ENCODE measurements at regions not wholly inside any gene's neighbourhood (a gene's known extent, or its start where the extent isn't known, plus 50 kb on each side); places are given as distances from the start of the nearest gene placed in this dataset.

DNA sequence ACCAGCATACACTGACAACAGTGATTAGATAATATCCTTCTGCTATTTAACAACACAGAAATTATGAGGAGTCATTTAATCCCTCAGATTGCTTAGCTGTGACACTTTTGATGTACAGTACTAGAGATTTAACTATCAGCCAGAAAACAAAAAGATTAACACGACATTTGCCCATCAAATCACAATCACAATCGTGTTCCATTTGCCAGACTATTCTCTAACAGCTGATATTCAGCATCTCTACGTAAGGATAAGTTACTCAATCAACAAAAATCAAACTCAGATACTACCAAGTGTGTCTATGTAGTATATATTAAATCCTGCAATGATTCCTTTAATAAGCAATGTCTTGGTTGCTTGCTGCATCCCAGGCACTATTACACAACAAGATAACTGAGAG, 558.7 kb upstream of the USP15 start:
- DNase-seq (ENCODE audit: low read depth in 2 of 2): no peak
- no peaks in the 10 kb centered on the region for H3K79me2 ChIP-seq (ENCODE audit: control insufficient read depth, insufficient read depth, low read length)
- TF ChIP-seq EZH2 (IDR thresholded peaks at IDR 0.05; ENCODE audit: low read length, missing control alignments): no peak
- TF ChIP-seq, protein P1, sequence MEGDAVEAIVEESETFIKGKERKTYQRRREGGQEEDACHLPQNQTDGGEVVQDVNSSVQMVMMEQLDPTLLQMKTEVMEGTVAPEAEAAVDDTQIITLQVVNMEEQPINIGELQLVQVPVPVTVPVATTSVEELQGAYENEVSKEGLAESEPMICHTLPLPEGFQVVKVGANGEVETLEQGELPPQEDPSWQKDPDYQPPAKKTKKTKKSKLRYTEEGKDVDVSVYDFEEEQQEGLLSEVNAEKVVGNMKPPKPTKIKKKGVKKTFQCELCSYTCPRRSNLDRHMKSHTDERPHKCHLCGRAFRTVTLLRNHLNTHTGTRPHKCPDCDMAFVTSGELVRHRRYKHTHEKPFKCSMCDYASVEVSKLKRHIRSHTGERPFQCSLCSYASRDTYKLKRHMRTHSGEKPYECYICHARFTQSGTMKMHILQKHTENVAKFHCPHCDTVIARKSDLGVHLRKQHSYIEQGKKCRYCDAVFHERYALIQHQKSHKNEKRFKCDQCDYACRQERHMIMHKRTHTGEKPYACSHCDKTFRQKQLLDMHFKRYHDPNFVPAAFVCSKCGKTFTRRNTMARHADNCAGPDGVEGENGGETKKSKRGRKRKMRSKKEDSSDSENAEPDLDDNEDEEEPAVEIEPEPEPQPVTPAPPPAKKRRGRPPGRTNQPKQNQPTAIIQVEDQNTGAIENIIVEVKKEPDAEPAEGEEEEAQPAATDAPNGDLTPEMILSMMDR (conservative IDR thresholded peaks at IDR 0.05 in 1 of 2, IDR thresholded peaks at IDR 0.05 in 1 of 2; ENCODE audit: low read depth in 1 of 2, low read length in 2 of 2): no peak
- H3K4me1 ChIP-seq (ENCODE audit: control insufficient read depth, extremely low read depth, insufficient read depth, low read length): no peaks in the 10 kb centered on the region
- H3K27me3 ChIP-seq (ENCODE audit: control insufficient read depth, insufficient read depth, low read length): no peaks in the 10 kb centered on the region
- no peak overlapping the region for H3K4me3 ChIP-seq (replicated peaks in 1 of 4; ENCODE audit: control extremely low read depth in 1 of 4, insufficient read depth in 1 of 4, low read depth in 3 of 4, low read length in 4 of 4)
- H2AFZ ChIP-seq (ENCODE audit: low read length): no peak overlapping the region
- no peak overlapping the region for H3K9ac ChIP-seq (ENCODE audit: insufficient read depth, low read length)
- H3K36me3 ChIP-seq (ENCODE audit: control insufficient read depth, insufficient read depth, low read length): no peaks in the 10 kb centered on the region
- no peaks in the 10 kb centered on the region for H3K9me3 ChIP-seq (ENCODE audit: control insufficient read depth, insufficient read depth, low read depth, low read length)
- H4K20me1 ChIP-seq (ENCODE audit: control insufficient read depth, extremely low read depth, insufficient read depth, low read length): no peaks in the 10 kb centered on the region
- H3K4me2 ChIP-seq (ENCODE audit: extremely low read depth, insufficient read depth, low read length): no peak overlapping the region
- H3K27ac ChIP-seq (ENCODE audit: insufficient read depth, low read length): no peak overlapping the region

DNA sequence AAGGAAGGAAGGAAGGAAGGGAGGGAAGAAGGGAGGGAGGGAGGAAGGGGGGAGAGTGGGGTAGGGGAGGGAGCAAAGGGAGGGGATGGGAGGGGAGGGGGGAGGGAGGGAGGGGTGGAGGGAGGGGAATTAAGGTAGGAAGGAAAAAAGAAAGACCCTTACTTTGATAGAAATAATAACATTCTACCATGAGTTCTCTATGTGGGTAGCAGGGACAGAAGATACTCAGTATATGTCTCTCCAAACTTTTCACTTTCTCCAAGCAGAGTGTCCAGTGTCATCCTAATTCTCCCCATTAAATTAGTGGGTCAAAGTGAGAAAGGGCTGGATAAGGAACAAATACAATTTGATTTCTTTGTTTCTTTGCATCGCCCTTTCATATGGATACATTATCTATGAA, 553.4 kb upstream of the USP15 start:
- no peak overlapping the region for H3K4me2 ChIP-seq (ENCODE audit: extremely low read depth, insufficient read depth, low read length)
- no peaks in the 10 kb centered on the region for H3K27me3 ChIP-seq (ENCODE audit: control insufficient read depth, insufficient read depth, low read length)
- no peak overlapping the region for H3K9ac ChIP-seq (ENCODE audit: insufficient read depth, low read length)
- no peaks in the 10 kb centered on the region for H3K79me2 ChIP-seq (ENCODE audit: control insufficient read depth, insufficient read depth, low read length)
- H3K4me1 ChIP-seq (ENCODE audit: control insufficient read depth, extremely low read depth, insufficient read depth, low read length): no peaks in the 10 kb centered on the region
- no peak overlapping the region for H3K27ac ChIP-seq (ENCODE audit: insufficient read depth, low read length)
- DNase-seq (ENCODE audit: low read depth in 2 of 2): no peak
- H4K20me1 ChIP-seq (ENCODE audit: control insufficient read depth, extremely low read depth, insufficient read depth, low read length): no peaks in the 10 kb centered on the region
- H2AFZ ChIP-seq (ENCODE audit: low read length): no peak overlapping the region
- no peaks in the 10 kb centered on the region for H3K9me3 ChIP-seq (ENCODE audit: control insufficient read depth, insufficient read depth, low read depth, low read length)
- H3K4me3 ChIP-seq (replicated peaks in 1 of 4; ENCODE audit: control extremely low read depth in 1 of 4, insufficient read depth in 1 of 4, low read depth in 3 of 4, low read length in 4 of 4): no peak overlapping the region
- no peaks in the 10 kb centered on the region for H3K36me3 ChIP-seq (ENCODE audit: control insufficient read depth, insufficient read depth, low read length)
- TF ChIP-seq, protein P1 (conservative IDR thresholded peaks at IDR 0.05 in 1 of 2, IDR thresholded peaks at IDR 0.05 in 1 of 2; ENCODE audit: low read depth in 1 of 2, low read length in 2 of 2): no peak
- TF ChIP-seq EZH2 (IDR thresholded peaks at IDR 0.05; ENCODE audit: low read length, missing control alignments): no peak

DNA sequence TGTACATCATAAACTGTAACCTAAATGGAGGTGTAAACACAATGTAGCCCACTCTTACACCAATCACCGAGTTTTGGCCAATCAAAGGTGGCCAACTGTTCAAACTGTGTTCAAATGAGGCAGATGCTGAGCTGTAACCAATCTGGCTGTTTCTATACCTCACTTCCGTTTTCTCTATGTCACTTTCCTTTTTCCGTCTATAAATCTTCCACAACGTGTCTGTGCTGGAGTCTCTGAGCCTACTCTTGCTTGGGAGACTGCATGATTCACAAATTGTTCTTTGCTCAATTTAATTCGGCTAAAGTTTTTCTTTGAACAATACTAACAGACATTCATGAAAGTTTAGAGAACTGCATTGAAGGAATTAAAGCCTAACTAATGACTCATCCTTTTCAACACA, 547.1 kb upstream of the USP15 start:
- TF ChIP-seq, protein P1 (conservative IDR thresholded peaks at IDR 0.05 in 1 of 2, IDR thresholded peaks at IDR 0.05 in 1 of 2; ENCODE audit: low read depth in 1 of 2, low read length in 2 of 2): no peak
- no peak for TF ChIP-seq EZH2 (IDR thresholded peaks at IDR 0.05; ENCODE audit: low read length, missing control alignments)
- no peaks in the 10 kb centered on the region for H3K4me1 ChIP-seq (ENCODE audit: control insufficient read depth, extremely low read depth, insufficient read depth, low read length)
- no peaks in the 10 kb centered on the region for H3K79me2 ChIP-seq (ENCODE audit: control insufficient read depth, insufficient read depth, low read length)
- no peaks in the 10 kb centered on the region for H3K27me3 ChIP-seq (ENCODE audit: control insufficient read depth, insufficient read depth, low read length)
- H3K36me3 ChIP-seq (ENCODE audit: control insufficient read depth, insufficient read depth, low read length): no peaks in the 10 kb centered on the region
- no peak overlapping the region for H3K27ac ChIP-seq (ENCODE audit: insufficient read depth, low read length)
- no peaks in the 10 kb centered on the region for H4K20me1 ChIP-seq (ENCODE audit: control insufficient read depth, extremely low read depth, insufficient read depth, low read length)
- no peak for DNase-seq (ENCODE audit: low read depth in 2 of 2)
- H3K4me3 ChIP-seq (replicated peaks in 1 of 4; ENCODE audit: control extremely low read depth in 1 of 4, insufficient read depth in 1 of 4, low read depth in 3 of 4, low read length in 4 of 4): no peak overlapping the region
- H3K4me2 ChIP-seq (ENCODE audit: extremely low read depth, insufficient read depth, low read length): no peak overlapping the region
- H3K9me3 ChIP-seq (ENCODE audit: control insufficient read depth, insufficient read depth, low read depth, low read length): no peaks in the 10 kb centered on the region
- no peak overlapping the region for H2AFZ ChIP-seq (ENCODE audit: low read length)
- H3K9ac ChIP-seq (ENCODE audit: insufficient read depth, low read length): no peak overlapping the region

Measured in fibroblast of lung (primary cell).